A549 (cell line): ENCODE measurements at regions not wholly inside any gene's neighbourhood (a gene's known extent, or its start where the extent isn't known, plus 50 kb on each side); places are given as distances from the start of the nearest gene placed in this dataset.
A peak's percentile ranks its signal among the peaks of the same experiment; 100 is the strongest.

Source experiments
- ATAC-seq, 2 experiments: fragments of 200-7000 bp in 1 of 2; fragments of >200 bp in 1 of 2; cut with Nextera tagmentation in 1 of 2; cut with Tn5 transposase in 1 of 2; 3 replicates each; pipeline versions ENCODE4 v1.8.0 to v1.9.1; 2018 to 2020; ENCODE audit warnings: mild to moderate bottlenecking in 1 of 2, moderate library complexity in 1 of 2
- CTCF ChIA-PET: fragments of 300-600 bp; sonication (Branson Sonifier 250); formaldehyde crosslinking; extraction: SDS; loops from one replicate; lab custom pipeline; 2021; ENCODE audit warnings: antibody characterized with exemption, inconsistent platforms; lab: Yijun Ruan, JAX
- POLR2A ChIA-PET: fragments of 350-600 bp; formaldehyde crosslinking; extraction: SDS; loops from one replicate; lab custom pipeline; 2021; ENCODE audit warnings: antibody characterized with exemption, inconsistent platforms; lab: Yijun Ruan, JAX
- DNase-seq, 2 experiments: peaks; one replicate each; pipeline versions ENCODE4 v3.0.0 to v3.0.0-alpha.2; 2011 to 2016; ENCODE audit warnings: low read depth in 1 of 2, low spot score in 1 of 2
- FAIRE-seq: peaks from 2 replicates; lab custom pipeline; 2011; peaks lifted over from hg19 to GRCh38; lab: Jason Lieb, UNC
- H3K27ac ChIP-seq, 2 experiments: fragments of >200 bp; sonication (Bioruptor Twin); formaldehyde crosslinking; 3 replicates each; pipeline ENCODE4 v1.5.1; 2016 to 2017
- H3K4me1 ChIP-seq: fragments of >200 bp; sonication (Bioruptor Twin); formaldehyde crosslinking; 3 replicates; pipeline ENCODE4 v1.6.1; 2016
- H3K4me2 ChIP-seq: fragments of >200 bp; sonication (Bioruptor Twin); formaldehyde crosslinking; 3 replicates; pipeline ENCODE4 v1.6.1; 2016
- H3K4me3 ChIP-seq: fragments of >200 bp; sonication (Bioruptor Twin); formaldehyde crosslinking; 3 replicates; pipeline ENCODE4 v1.5.1; 2016
- H3K9me3 ChIP-seq: fragments of >200 bp; sonication (Bioruptor Twin); formaldehyde crosslinking; 3 replicates; pipeline ENCODE4 v1.6.1; 2016
- CBX2 ChIP-seq: fragments of 200-600 bp; sonication (generic); IDR thresholded peaks from 2 replicates; pipeline ENCODE4 v1.6.1; 2016; ENCODE audit warnings: low read depth, mild to moderate bottlenecking, borderline replicate concordance
- CHD4 ChIP-seq: fragments of 200-600 bp; sonication (generic); IDR thresholded peaks from 2 replicates; pipeline ENCODE4 v1.6.1; 2016; ENCODE audit warnings: antibody characterized with exemption, mild to moderate bottlenecking, borderline replicate concordance
- CTCF ChIP-seq: fragments of >200 bp; sonication (Bioruptor Twin); formaldehyde crosslinking; IDR thresholded peaks from 3 replicates; pipeline ENCODE4 v1.5.1; 2016
- E2F6 ChIP-seq: IDR thresholded peaks from 2 replicates; pipeline ENCODE4 v1.6.1; 2012; ENCODE audit warnings: low read depth, borderline replicate concordance
- EP300 ChIP-seq, 2 experiments: fragments of >200 bp; sonication (Bioruptor Twin); formaldehyde crosslinking; IDR thresholded peaks; 2 replicates in 1 of 2; 3 replicates in 1 of 2; pipeline ENCODE4 v1.6.1; 2016 to 2017
- ESRRA ChIP-seq: fragments of 150-350 bp; IDR thresholded peaks from 2 replicates; pipeline ENCODE4 v1.6.1; 2014; ENCODE audit warnings: mild to moderate bottlenecking, low read length, borderline replicate concordance
- FOSL2 ChIP-seq, 2 experiments: fragments of 450-650 bp in 1 of 2; fragments of >200 bp in 1 of 2; sonication (Bioruptor Twin) in 1 of 2; formaldehyde crosslinking; IDR thresholded peaks; 2 replicates each; pipeline versions ENCODE4 v1.5.0 to v1.6.1; 2016 to 2020; ENCODE audit warnings: mild to moderate bottlenecking in 1 of 2, moderate library complexity in 1 of 2
- GATA3 ChIP-seq: IDR thresholded peaks from 2 replicates; pipeline ENCODE4 v1.6.1; 2012; ENCODE audit warnings: borderline replicate concordance
- HOXB13 ChIP-seq: fragments of 250-450 bp; sonication (Bioruptor Pico); IDR thresholded peaks from 2 replicates; pipeline ENCODE4 v1.5.0; 2020; ENCODE audit warnings: low read depth, mild to moderate bottlenecking, moderate library complexity
- HOXB5 ChIP-seq: fragments of 250-450 bp; sonication (Bioruptor Pico); IDR thresholded peaks from 2 replicates; pipeline ENCODE4 v1.5.0; 2020; ENCODE audit warnings: mild to moderate bottlenecking, moderate library complexity
- KDM1A ChIP-seq: fragments of 200-600 bp; sonication (generic); IDR thresholded peaks from 2 replicates; pipeline ENCODE4 v1.6.1; 2016; ENCODE audit warnings: low read depth, mild to moderate bottlenecking
- MAFK ChIP-seq: fragments of 450-650 bp; IDR thresholded peaks from 2 replicates; pipeline ENCODE4 v1.6.1; 2014; ENCODE audit not compliant: partially characterized antibody
- MAX ChIP-seq: IDR thresholded peaks from 2 replicates; pipeline ENCODE4 v1.6.1; 2012
- NFE2L2 ChIP-seq: fragments of 150-350 bp; conservative IDR thresholded peaks from 2 replicates; pipeline ENCODE4 v1.6.1; 2014; ENCODE audit warnings: low read length
- POLR2AphosphoS2 ChIP-seq: conservative IDR thresholded peaks from 2 replicates; pipeline ENCODE4 v1.6.1; 2012; ENCODE audit warnings: low read length, improper control_type of control experiment, inconsistent platforms
- RFX5 ChIP-seq: fragments of 450-650 bp; IDR thresholded peaks from 2 replicates; pipeline ENCODE4 v1.7.1; 2014; ENCODE audit warnings: antibody characterized with exemption, mild to moderate bottlenecking, moderate library complexity
- RNF2 ChIP-seq: fragments of 200-600 bp; sonication (generic); IDR thresholded peaks from 2 replicates; pipeline ENCODE4 v1.6.1; 2016; ENCODE audit warnings: low read depth, mild to moderate bottlenecking, antibody characterized with exemption, moderate library complexity, borderline replicate concordance
- SMC3 ChIP-seq: fragments of >200 bp; sonication (Bioruptor Twin); formaldehyde crosslinking; IDR thresholded peaks from 3 replicates; pipeline ENCODE4 v1.6.1; 2018; ENCODE audit warnings: inconsistent platforms
- SREBF2 ChIP-seq: fragments of 450-650 bp; IDR thresholded peaks from 2 replicates; pipeline ENCODE4 v1.6.1; 2014; ENCODE audit warnings: mild to moderate bottlenecking, moderate library complexity
- TP53 ChIP-seq: fragments of 250-450 bp; sonication (Bioruptor Pico); IDR thresholded peaks from 2 replicates; pipeline ENCODE4 v1.5.0; 2021; ENCODE audit warnings: mild to moderate bottlenecking, moderate library complexity
- USF2 ChIP-seq: fragments of 450-650 bp; IDR thresholded peaks from 2 replicates; pipeline ENCODE4 v1.6.1; 2014; ENCODE audit warnings: antibody characterized with exemption
- ZNF302 ChIP-seq: fragments of 250-450 bp; sonication (Bioruptor Pico); IDR thresholded peaks from 2 replicates; pipeline ENCODE4 v1.9.0; 2021; ENCODE audit warnings: inconsistent platforms, mild to moderate bottlenecking, moderate library complexity
- WGBS: methylation state at CpG from one replicate; pipeline ENCODE4 v1.1.6; 2017; ENCODE audit errors: missing lambda C conversion rate; 5-methylcytosine and 5-hydroxymethylcytosine counted together

- WGBS, result 0% methylated on average over 1 of the region's 1 CpG
- no peak for DNase-seq
- Histone ChIP-seq H3K4me2 (peak overlapping the region; percentile 96), H3K9me3 (no peaks in the 10 kb centered on the region)
- no peak for ATAC-seq
- TF ChIP-seq TP53 (CRISPR knock-in tag), result no peak
- TF ChIP-seq RFX5, result no peak
- TF ChIP-seq POLR2AphosphoS2, result no peak
- no peak for TF ChIP-seq HOXB13
- TF ChIP-seq ZNF302 (CRISPR knock-in tag), result no peak
- no peak for TF ChIP-seq EP300 (IDR thresholded peaks at IDR 0.05)
- TF ChIP-seq MAFK, result no peak
- no peak for TF ChIP-seq NFE2L2
- no peak for TF ChIP-seq CBX2
- TF ChIP-seq ESRRA, result no peak
- no peak for TF ChIP-seq HOXB5 (CRISPR knock-in tag)
- no peak for TF ChIP-seq FOSL2 (IDR thresholded peaks at IDR 0.05)
- no peak for TF ChIP-seq FOSL2 (CRISPR knock-in tag; IDR thresholded peaks at IDR 0.05)
- no peak for TF ChIP-seq CHD4
- no peak for TF ChIP-seq CTCF
- no peak for TF ChIP-seq KDM1A
- no peak for TF ChIP-seq USF2
- no peak for TF ChIP-seq SMC3
- TF ChIP-seq, all 56 proteins: peak for 0
- Histone ChIP-seq H3K4me1 (peaks cover 88% of the 10 kb centered on the region), H3K4me3 (peak overlapping the region; percentile 33; the same call in 2 of the 3 replicates), H3K27ac (peak overlapping the region; percentile 86 to 87)
- no peak for FAIRE-seq
- POLR2A ChIA-PET, result interaction anchor here (1.2 kb wide), 1 partner anchor 10 kb away, joined by 3 read pairs; no protein-coding TSS in a partner anchor
- CTCF ChIA-PET, result no interaction called here
Observed at GRCh38 chr6:71410681-71411080, 122.1 kb downstream of the OGFRL1 start.

- TF ChIP-seq MAX (0 out of 2 replicates have a peak, but pooled peaks have one; percentile 19), POLR2AphosphoS2 (no peak), GATA3 (peak; percentile 18; the same call in 1 of the 2 replicates), SREBF2 (no peak), RNF2 (no peak), E2F6 (no peak)
- ChIA-PET CTCF (interaction anchor here (0.8 kb wide), 1 partner anchor 9 kb away, joined by 4 read pairs; no protein-coding TSS in a partner anchor), POLR2A (interaction anchor here (1.0 kb wide), 1 partner anchor 8 kb away, joined by 3 read pairs; no protein-coding TSS in a partner anchor)
- H3K4me1 ChIP-seq, result peaks cover 88% of the 10 kb centered on the region
- DNase-seq (no peak), FAIRE-seq (no peak), ATAC-seq (no peak; a peak in 1 of 6 replicates)
- H3K9me3 ChIP-seq, result no peaks in the 10 kb centered on the region
- H3K4me3 ChIP-seq, result peak overlapping the region; percentile 33
- H3K4me2 ChIP-seq, result peak overlapping the region; percentile 96
- peak overlapping the region; percentile 86 to 96 for H3K27ac ChIP-seq
- 0% methylated on average over 1 of the region's 1 CpG for WGBS
Observed at GRCh38 chr6:71411882-71412281, 123.3 kb downstream of the OGFRL1 start.
